DMS153 treated with DMSO at 0.1 percent for 48 hours (cell line): ENCODE measurements at regions not wholly inside any gene's neighbourhood (a gene's known extent, or its start where the extent isn't known, plus 50 kb on each side); places are given as distances from the start of the nearest gene placed in this dataset.
"Not testable (repeated sequence)": the region's sequence is repeated elsewhere in the genome, so short reads cannot be mapped to it uniquely, and the experiment has no call there.

Source experiments
- DNase-seq: peaks from one replicate; lab custom pipeline; 2025; ENCODE audit not compliant: unreplicated experiment; lab: John Stamatoyannopoulos, UW

- no peak for DNase-seq
These were observed 120.2 kb upstream of the MBNL1 start for GRCh38 chr3:152148579-152148978.

GRCh38 chr3:152149832-152150231 is 118.9 kb upstream of the MBNL1 start:
- no peak for DNase-seq

- no peak for DNase-seq
These were observed 117.4 kb upstream of the MBNL1 start for GRCh38 chr3:152151216-152151876.

- DNase-seq: not testable (repeated sequence)
These were observed 116.6 kb upstream of the MBNL1 start for GRCh38 chr3:152151877-152152765.

- DNase-seq: not testable (repeated sequence)
These were observed 115.6 kb upstream of the MBNL1 start for GRCh38 chr3:152153115-152153514.

GRCh38 chr3:152155246-152156020 is 113.3 kb upstream of the MBNL1 start:
- DNase-seq: no peak

- DNase-seq: no peak
These were observed 111.8 kb upstream of the MBNL1 start for GRCh38 chr3:152156880-152157279.

- no peak for DNase-seq
These were observed 111.4 kb upstream of the MBNL1 start for GRCh38 chr3:152157337-152157736.

GRCh38 chr3:152159328-152159727 is 109.4 kb upstream of the MBNL1 start:
- no peak for DNase-seq

- DNase-seq: no peak
These were observed 108.2 kb upstream of the MBNL1 start for GRCh38 chr3:152160350-152161011.

- DNase-seq: no peak
These were observed 96.3 kb upstream of the MBNL1 start for GRCh38 chr3:152172460-152172859.

GRCh38 chr3:152173627-152174026 is 95.1 kb upstream of the MBNL1 start:
- DNase-seq: no peak

GRCh38 chr3:152174876-152175527 is 93.7 kb upstream of the MBNL1 start:
- DNase-seq: no peak

GRCh38 chr3:152175528-152175889 is 93.2 kb upstream of the MBNL1 start:
- DNase-seq: no peak

- no peak for DNase-seq
These were observed 92.5 kb upstream of the MBNL1 start for GRCh38 chr3:152176241-152176640.

GRCh38 chr3:152176998-152177397 is 91.7 kb upstream of the MBNL1 start:
- DNase-seq: no peak

- no peak for DNase-seq
These were observed 91.0 kb upstream of the MBNL1 start for GRCh38 chr3:152177757-152178156.

- DNase-seq: peak; percentile 9
These were observed 85.3 kb upstream of the MBNL1 start for GRCh38 chr3:152183473-152183872.

GRCh38 chr3:152184971-152185686 is 83.6 kb upstream of the MBNL1 start:
- no peak for DNase-seq
